HCT116 (cell line): ENCODE measurements at regions not wholly inside any gene's neighbourhood (a gene's known extent, or its start where the extent isn't known, plus 50 kb on each side); places are given as distances from the start of the nearest gene placed in this dataset.

ENCODE experiments used
- ATAC-seq: fragments of 200-7000 bp; cut with Tn5 transposase; 2 replicates; pipeline ENCODE4 v1.9.1; 2020; ENCODE audit warnings: mild to moderate bottlenecking, moderate library complexity
- BruUV-seq: library from RNA; stranded (reverse); fragments of 400-500 nt; replicated peaks from 2 replicates; lab custom pipeline; 2021; lab: Mats Ljungman, UMichigan
- CTCF ChIA-PET: fragments of 300-600 bp; sonication (Branson Sonifier 250); formaldehyde crosslinking; loops from one replicate; lab custom pipeline; 2021; ENCODE audit warnings: antibody characterized with exemption; lab: Charles Lee
- POLR2A ChIA-PET: fragments of 300-600, 350-600 bp; sonication (Branson Sonifier 250); formaldehyde crosslinking; loops from one replicate; lab custom pipeline; 2021; ENCODE audit warnings: antibody characterized with exemption; lab: Charles Lee
- RAD21 ChIA-PET, 2 experiments: fragments of 300-600 bp; sonication (Branson Sonifier 250); formaldehyde crosslinking; loops; one replicate each; lab custom pipeline; 2023; ENCODE audit warnings: low total read pairs in 2 of 2; ENCODE audit not compliant: uncharacterized antibody in 2 of 2, unreplicated experiment in 2 of 2, low non-redundant PET in 1 of 2; lab: Charles Lee
- DNase-seq: peaks from one replicate; pipeline ENCODE4 v3.0.0-alpha.2; 2010; ENCODE audit warnings: low read depth, low spot score
- H2AFZ ChIP-seq: fragments of 200-600 bp; shearing (Covaris generic), sonication (generic); 2 replicates; pipeline ENCODE4 v1.6.1; 2017; ENCODE audit warnings: low read depth, mixed run types, mixed read lengths, antibody characterized with exemption, low read length; ENCODE audit not compliant: poor library complexity, severe bottlenecking
- H3K27ac ChIP-seq: 2 replicates; pipeline ENCODE4 v1.5.1; 2012; ENCODE audit warnings: low read depth, low read length
- H3K27me3 ChIP-seq: fragments of 200-600 bp; sonication (generic); 2 replicates; pipeline ENCODE4 v1.6.1; 2016; ENCODE audit warnings: mixed run types, low read length, mixed read lengths; ENCODE audit not compliant: insufficient read depth
- H3K36me3 ChIP-seq, 2 experiments: fragments of 200-500 bp in 1 of 2; fragments of 200-600 bp in 1 of 2; sonication (Bioruptor generic) in 1 of 2; sonication (generic) in 1 of 2; 2 replicates each; pipeline versions ENCODE4 v1.5.1 to v1.6.1; 2014 to 2016; ENCODE audit warnings: low read length in 2 of 2, inconsistent platforms in 1 of 2, mixed read lengths in 1 of 2, mixed run types in 1 of 2; ENCODE audit not compliant: insufficient read depth in 2 of 2, control insufficient read depth in 1 of 2
- H3K4me1 ChIP-seq, 2 experiments: fragments of 200-600 bp in 1 of 2; sonication (generic) in 1 of 2; 2 replicates each; pipeline versions ENCODE4 v1.5.1 to v1.6.1; 2012 to 2017; ENCODE audit warnings: low read length in 2 of 2, inconsistent platforms in 1 of 2, mild to moderate bottlenecking in 1 of 2, mixed read lengths in 1 of 2, mixed run types in 1 of 2, moderate library complexity in 1 of 2; ENCODE audit not compliant: insufficient read depth in 2 of 2, control insufficient read depth in 1 of 2
- H3K4me2 ChIP-seq: fragments of 200-600 bp; sonication (generic); 2 replicates; pipeline ENCODE4 v1.6.1; 2017; ENCODE audit warnings: mixed run types, low read length, mixed read lengths
- H3K4me3 ChIP-seq, 2 experiments: fragments of 200-600 bp in 1 of 2; sonication (generic) in 1 of 2; replicated peaks in 1 of 2; 2 replicates each; pipeline ENCODE4 v1.5.1; 2011 to 2016; ENCODE audit warnings: low read length in 2 of 2, control low read depth in 1 of 2, low read depth in 1 of 2, mild to moderate bottlenecking in 1 of 2, mixed read lengths in 1 of 2, mixed run types in 1 of 2
- H3K79me2 ChIP-seq: fragments of 200-600 bp; sonication (generic); 2 replicates; pipeline ENCODE4 v1.6.1; 2017; ENCODE audit warnings: mild to moderate bottlenecking, mixed run types, low read length, moderate library complexity, mixed read lengths; ENCODE audit not compliant: insufficient read depth
- H3K9ac ChIP-seq: fragments of 200-600 bp; sonication (generic); 2 replicates; pipeline ENCODE4 v1.6.1; 2016; ENCODE audit warnings: low read length, mixed read lengths
- H3K9me2 ChIP-seq: fragments of 200-600 bp; sonication (generic), shearing (Covaris generic); 2 replicates; pipeline ENCODE4 v1.6.1; 2017; ENCODE audit warnings: mixed run types, mild to moderate bottlenecking, moderate library complexity; ENCODE audit not compliant: insufficient read depth
- H3K9me3 ChIP-seq, 2 experiments: fragments of 200-500 bp in 1 of 2; fragments of 200-600 bp in 1 of 2; sonication (Bioruptor generic) in 1 of 2; sonication (generic) in 1 of 2; 2 replicates each; pipeline ENCODE4 v1.6.1; 2014 to 2017; ENCODE audit warnings: low read length in 2 of 2, mixed read lengths in 2 of 2, inconsistent platforms in 1 of 2, low read depth in 1 of 2, mild to moderate bottlenecking in 1 of 2, mixed run types in 1 of 2, moderate library complexity in 1 of 2; ENCODE audit not compliant: control insufficient read depth in 1 of 2, insufficient read depth in 1 of 2
- H4K20me1 ChIP-seq: fragments of 200-600 bp; sonication (generic), shearing (Covaris generic); 2 replicates; pipeline ENCODE4 v1.6.1; 2017; ENCODE audit warnings: mixed run types, mild to moderate bottlenecking, moderate library complexity; ENCODE audit not compliant: insufficient read depth
- CBX3 ChIP-seq: IDR thresholded peaks from 2 replicates; pipeline ENCODE4 v1.6.1; 2012; ENCODE audit warnings: low read depth
- EGR1 ChIP-seq: IDR thresholded peaks from 2 replicates; pipeline ENCODE4 v1.6.1; 2012; ENCODE audit warnings: low read depth
- ELF1 ChIP-seq: IDR thresholded peaks from 2 replicates; pipeline ENCODE4 v1.6.1; 2012; ENCODE audit warnings: low read depth, borderline replicate concordance
- EZH2phosphoT487 ChIP-seq: fragments of 200-600 bp; IDR thresholded peaks from 2 replicates; pipeline ENCODE4 v1.6.1; 2018; ENCODE audit warnings: antibody characterized with exemption, borderline replicate concordance
- FOSL1 ChIP-seq: IDR thresholded peaks from 2 replicates; pipeline ENCODE4 v1.6.1; 2012; ENCODE audit warnings: low read depth
- JUND ChIP-seq: IDR thresholded peaks from 2 replicates; pipeline ENCODE4 v1.6.1; 2012
- MAX ChIP-seq: IDR thresholded peaks from 2 replicates; pipeline ENCODE4 v1.6.1; 2012
- RAD21 ChIP-seq: IDR thresholded peaks from 2 replicates; pipeline ENCODE4 v1.6.1; 2012; ENCODE audit warnings: low read depth, mild to moderate bottlenecking
- REST ChIP-seq: IDR thresholded peaks from 2 replicates; pipeline ENCODE4 v1.6.1; 2012; ENCODE audit warnings: low read depth
- SP1 ChIP-seq: IDR thresholded peaks from 2 replicates; pipeline ENCODE4 v1.6.1; 2012; ENCODE audit warnings: low read depth
- SRF ChIP-seq: IDR thresholded peaks from 2 replicates; pipeline ENCODE4 v1.6.1; 2012; ENCODE audit warnings: low read depth
- ZFX ChIP-seq: fragments of 450-650 bp; IDR thresholded peaks from 2 replicates; pipeline ENCODE4 v1.6.1; 2017
- ZNF274 ChIP-seq: fragments of 200-500 bp; sonication (Bioruptor generic); IDR thresholded peaks from 2 replicates; pipeline ENCODE4 v1.6.1; 2014; ENCODE audit warnings: mild to moderate bottlenecking, low read depth, low read length, inconsistent platforms
- intact Hi-C: fragments of 100-400 bp; cut with micrococcal nuclease; formaldehyde crosslinking; loops from 2 replicates; pipeline ENCODE4 v1.10.0; 2022
- TF ChIP-seq, protein P1 (sequence below), 3 experiments: fragments of 200-600 bp in 1 of 3; sonication (generic) in 1 of 3; IDR thresholded peaks in 2 of 3; conservative IDR thresholded peaks in 1 of 3; 2 replicates each; pipeline ENCODE4 v1.5.1; 2012 to 2017; ENCODE audit warnings: low read depth in 2 of 3, low read length in 2 of 3, antibody characterized with exemption in 1 of 3, borderline replicate concordance in 1 of 3, control low read depth in 1 of 3, mild to moderate bottlenecking in 1 of 3, mixed read lengths in 1 of 3, mixed run types in 1 of 3, moderate library complexity in 1 of 3; ENCODE audit not compliant: insufficient read depth in 1 of 3

- no TSS peak for BruUV-seq
- no peaks in the 10 kb centered on the region for H3K9me2 ChIP-seq
- H3K27me3 ChIP-seq, result no peaks in the 10 kb centered on the region
- H3K27ac ChIP-seq, result peak overlapping the region; percentile 58; the same call in 1 of the 2 replicates
- H3K9me3 ChIP-seq, result no peaks in the 10 kb centered on the region
- RAD21 ChIA-PET, result no interaction called here
- POLR2A ChIA-PET, result no interaction called here
- no peak overlapping the region for H3K9ac ChIP-seq
- no peaks in the 10 kb centered on the region for H3K79me2 ChIP-seq
- ATAC-seq (no peak), DNase-seq (no peak)
- no peaks in the 10 kb centered on the region for H3K36me3 ChIP-seq
- H3K4me1 ChIP-seq, result peaks cover 44 to 82% of the 10 kb centered on the region in 2 experiments
- H3K4me2 ChIP-seq, result 0 out of 2 replicates have a peak overlapping the region, but pooled peaks have one; percentile 50
- TF ChIP-seq MAX (no peak), ELF1 (no peak), SRF (no peak), EZH2phosphoT487 (no peak), EGR1 (no peak)
- no peaks in the 10 kb centered on the region for H4K20me1 ChIP-seq
- intact Hi-C loops, result no loop called here
- CTCF ChIA-PET, result no interaction called here
- no peak overlapping the region for H3K4me3 ChIP-seq
- H2AFZ ChIP-seq, result peak overlapping the region; percentile 50
Measured at GRCh38 chr5:57836921-57837320, 354.3 kb upstream of the ACTBL2 start.

GRCh38 chr5:57836331-57836730, 353.7 kb upstream of the ACTBL2 start:
- H2AFZ ChIP-seq, result no peak overlapping the region
- RAD21 ChIA-PET, result no interaction called here
- no peaks in the 10 kb centered on the region for H4K20me1 ChIP-seq
- H3K27me3 ChIP-seq, result no peaks in the 10 kb centered on the region
- no TSS peak for BruUV-seq
- H3K9ac ChIP-seq, result no peak overlapping the region
- no peak overlapping the region for H3K27ac ChIP-seq
- H3K79me2 ChIP-seq, result no peaks in the 10 kb centered on the region
- peaks cover 41 to 79% of the 10 kb centered on the region in 2 experiments for H3K4me1 ChIP-seq
- TF ChIP-seq ZFX (no peak), SP1 (no peak), FOSL1 (no peak), CBX3 (no peak), REST (no peak), JUND (no peak), RAD21 (no peak), ZNF274 (no peak), EGR1 (no peak), MAX (no peak), SRF (no peak)
- TF ChIP-seq, protein P1, sequence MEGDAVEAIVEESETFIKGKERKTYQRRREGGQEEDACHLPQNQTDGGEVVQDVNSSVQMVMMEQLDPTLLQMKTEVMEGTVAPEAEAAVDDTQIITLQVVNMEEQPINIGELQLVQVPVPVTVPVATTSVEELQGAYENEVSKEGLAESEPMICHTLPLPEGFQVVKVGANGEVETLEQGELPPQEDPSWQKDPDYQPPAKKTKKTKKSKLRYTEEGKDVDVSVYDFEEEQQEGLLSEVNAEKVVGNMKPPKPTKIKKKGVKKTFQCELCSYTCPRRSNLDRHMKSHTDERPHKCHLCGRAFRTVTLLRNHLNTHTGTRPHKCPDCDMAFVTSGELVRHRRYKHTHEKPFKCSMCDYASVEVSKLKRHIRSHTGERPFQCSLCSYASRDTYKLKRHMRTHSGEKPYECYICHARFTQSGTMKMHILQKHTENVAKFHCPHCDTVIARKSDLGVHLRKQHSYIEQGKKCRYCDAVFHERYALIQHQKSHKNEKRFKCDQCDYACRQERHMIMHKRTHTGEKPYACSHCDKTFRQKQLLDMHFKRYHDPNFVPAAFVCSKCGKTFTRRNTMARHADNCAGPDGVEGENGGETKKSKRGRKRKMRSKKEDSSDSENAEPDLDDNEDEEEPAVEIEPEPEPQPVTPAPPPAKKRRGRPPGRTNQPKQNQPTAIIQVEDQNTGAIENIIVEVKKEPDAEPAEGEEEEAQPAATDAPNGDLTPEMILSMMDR (IDR thresholded peaks at IDR 0.05 in 2 of 3, conservative IDR thresholded peaks at IDR 0.05 in 1 of 3; ENCODE audit: borderline replicate concordance in 1 of 3, insufficient read depth in 1 of 3, low read depth in 2 of 3, low read length in 2 of 3), result no peak
- H3K4me3 ChIP-seq, result no peak overlapping the region
- no peak overlapping the region for H3K4me2 ChIP-seq
- no peaks in the 10 kb centered on the region for H3K9me3 ChIP-seq
- intact Hi-C loops, result no loop called here
- no peak for ATAC-seq
- H3K36me3 ChIP-seq, result no peaks in the 10 kb centered on the region
- POLR2A ChIA-PET, result interaction anchor here (2.0 kb wide), 1 partner anchor 12 kb away, joined by 4 read pairs; no protein-coding TSS in a partner anchor
- CTCF ChIA-PET, result no interaction called here
- no peaks in the 10 kb centered on the region for H3K9me2 ChIP-seq
- no peak for DNase-seq
